ENCODE measurements at regions not wholly inside any gene's neighbourhood (a gene's known extent, or its start where the extent isn't known, plus 50 kb on each side); places are given as distances from the start of the nearest gene placed in this dataset.
A peak's percentile ranks its signal among the peaks of the same experiment; 100 is the strongest.

DNA sequence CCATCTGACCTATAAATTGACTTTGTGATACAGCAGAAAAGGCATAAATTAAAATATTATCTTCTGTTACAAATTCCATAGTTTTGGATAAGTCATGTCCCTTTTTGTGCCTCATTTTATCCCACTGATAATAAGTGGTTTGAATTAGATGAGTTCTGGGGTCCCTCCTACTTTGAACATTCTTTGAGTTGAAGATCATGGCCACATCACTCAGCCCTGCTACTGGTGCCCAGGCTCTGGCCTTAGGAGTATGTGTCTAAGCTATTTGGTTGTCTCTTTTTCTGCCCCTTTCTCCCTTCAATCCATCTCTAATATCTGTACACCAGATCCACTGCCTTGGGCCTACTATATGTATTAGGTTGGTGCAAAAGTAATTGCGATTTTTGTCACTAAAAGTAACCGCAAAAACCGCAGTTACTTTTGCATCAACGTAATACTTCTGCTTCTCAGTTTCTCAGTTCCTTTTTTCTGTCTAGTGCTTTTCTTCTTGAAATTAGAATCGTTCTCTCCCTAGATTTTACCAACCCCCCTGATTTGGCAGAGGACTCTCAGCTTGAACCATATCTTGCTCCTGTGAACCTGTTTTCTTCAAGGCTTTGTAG is 362.5 kb upstream of the TNP1 start:
- Histone ChIP-seq H3K4me1 (peaks cover 61 to 78% (median 75%) of the 10 kb centered on the region in 10 experiments), H3K4me2 (peak overlapping the region; percentile 51 to 90 (median 80)), H3K4me3 (no peak overlapping the region)

DNA sequence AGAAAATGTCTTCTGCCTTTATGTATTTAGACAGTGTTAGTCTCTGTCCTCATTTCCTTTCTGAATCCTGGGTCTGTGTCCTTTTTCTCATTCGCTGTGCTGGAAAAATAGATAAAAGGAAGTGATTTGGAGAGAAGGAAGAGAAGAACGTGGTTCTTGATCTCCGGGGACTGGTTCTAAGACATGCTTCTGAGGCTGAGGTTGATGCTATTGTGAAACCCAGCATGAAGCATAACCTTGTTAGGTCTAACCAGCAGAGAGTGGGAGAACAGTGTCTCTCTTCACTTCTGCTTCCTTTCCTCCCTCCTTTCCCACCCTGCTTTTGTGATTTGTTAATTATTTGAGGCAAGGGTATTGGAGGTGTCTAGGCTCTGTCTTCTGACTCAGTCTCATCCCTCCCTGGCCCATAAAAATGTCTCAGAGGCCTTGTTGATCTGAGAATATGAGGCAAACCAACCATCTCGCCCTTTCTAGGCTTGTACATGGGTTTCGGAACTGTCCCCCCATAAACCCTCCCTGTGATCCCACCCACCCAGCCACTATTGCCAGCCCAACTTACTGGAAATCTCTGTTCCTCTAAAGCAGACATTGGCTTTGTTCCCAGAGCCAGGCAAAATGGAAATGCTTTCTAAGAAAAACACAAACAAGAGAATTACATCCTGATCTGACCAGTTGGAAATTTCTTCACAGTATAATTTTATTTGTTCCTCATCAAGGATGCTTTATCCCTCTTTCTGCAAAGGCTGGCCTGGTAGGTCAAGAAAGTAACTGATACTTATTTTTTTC is 360.6 kb upstream of the TNP1 start:
- Histone ChIP-seq H3K27ac (peak overlapping the region in 6 of 11 experiments; percentile 8 to 49 (median 25); a peak in 6 of 22 replicates), H3K4me2 (peak overlapping the region; percentile 9 to 90 (median 73); a peak in 20 of 22 replicates), H3K4me3 (no peak overlapping the region), H4K20me1 (peaks cover 0 to 51% (median 0%) of the 10 kb centered on the region in 11 experiments; a peak in 8 of 22 replicates), H3K27me3 (peaks cover 41 to 89% (median 68%) of the 10 kb centered on the region in 11 experiments), H3K36me3 (no peaks in the 10 kb centered on the region), H3K9me3 (replicated peaks in 1 of 11) (peaks cover 0 to 4% (median 0%) of the 10 kb centered on the region in 11 experiments; a peak in 1 of 22 replicates), H3K4me1 (peaks cover 61 to 79% (median 76%) of the 10 kb centered on the region in 10 experiments), H3K9ac (no peak overlapping the region)
- TF ChIP-seq Cebpa-rat (IDR thresholded peaks at IDR 0.05): peak in 9 of 11 experiments; percentile 16 to 76 (median 57); a peak in 9 of 22 replicates

More for the DNA sequence above, 362.5 kb upstream of the TNP1 start:
- no peaks in the 10 kb centered on the region for H3K36me3 ChIP-seq
- peaks cover 0 to 4% (median 0%) of the 10 kb centered on the region in 11 experiments; a peak in 1 of 22 replicates for H3K9me3 ChIP-seq (replicated peaks in 1 of 11)
- TF ChIP-seq Cebpa-rat (IDR thresholded peaks at IDR 0.05): no peak
- H3K27ac ChIP-seq: peak overlapping the region in 8 of 11 experiments; percentile 45 to 79 (median 68); a peak in 15 of 22 replicates
- peak overlapping the region in 2 of 11 experiments; percentile 21 to 50; a peak in 3 of 22 replicates for H3K9ac ChIP-seq
- peaks cover 0 to 51% (median 0%) of the 10 kb centered on the region in 11 experiments; a peak in 8 of 22 replicates for H4K20me1 ChIP-seq
- peaks cover 42 to 89% (median 66%) of the 10 kb centered on the region in 11 experiments for H3K27me3 ChIP-seq

DNA sequence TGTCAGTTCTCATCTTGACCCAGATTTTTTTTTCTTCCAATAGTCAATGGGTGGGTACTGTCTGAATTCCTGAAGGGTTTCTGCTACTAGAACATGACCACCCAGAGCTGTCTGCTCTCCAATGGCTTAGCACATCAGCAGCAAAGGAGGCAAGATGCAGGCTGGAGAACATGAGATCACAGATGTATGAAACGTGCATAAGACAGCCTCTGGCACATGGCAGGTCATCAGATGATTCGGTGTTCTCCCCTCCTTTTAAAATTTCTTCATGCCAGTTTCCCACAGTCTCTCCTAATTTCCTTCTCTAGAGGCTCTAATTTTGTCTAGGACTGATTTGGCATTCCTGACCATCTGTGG is 359.3 kb upstream of the TNP1 start:
- peak overlapping the region in 7 of 11 experiments; percentile 8 to 50 (median 41); a peak in 11 of 22 replicates for H3K27ac ChIP-seq
- peak overlapping the region; percentile 30 to 90 (median 73) for H3K4me2 ChIP-seq
- no peaks in the 10 kb centered on the region for H3K9me3 ChIP-seq (replicated peaks in 1 of 11)
- TF ChIP-seq Cebpa-rat (IDR thresholded peaks at IDR 0.05): no peak
- peaks cover 33 to 88% (median 56%) of the 10 kb centered on the region in 11 experiments for H3K27me3 ChIP-seq
- H3K9ac ChIP-seq: no peak overlapping the region
- no peaks in the 10 kb centered on the region for H3K36me3 ChIP-seq
- H3K4me3 ChIP-seq: no peak overlapping the region
- H3K4me1 ChIP-seq: peaks cover 58 to 73% (median 66%) of the 10 kb centered on the region in 10 experiments
- H4K20me1 ChIP-seq: peaks cover 0 to 51% (median 0%) of the 10 kb centered on the region in 11 experiments; a peak in 8 of 22 replicates

DNA sequence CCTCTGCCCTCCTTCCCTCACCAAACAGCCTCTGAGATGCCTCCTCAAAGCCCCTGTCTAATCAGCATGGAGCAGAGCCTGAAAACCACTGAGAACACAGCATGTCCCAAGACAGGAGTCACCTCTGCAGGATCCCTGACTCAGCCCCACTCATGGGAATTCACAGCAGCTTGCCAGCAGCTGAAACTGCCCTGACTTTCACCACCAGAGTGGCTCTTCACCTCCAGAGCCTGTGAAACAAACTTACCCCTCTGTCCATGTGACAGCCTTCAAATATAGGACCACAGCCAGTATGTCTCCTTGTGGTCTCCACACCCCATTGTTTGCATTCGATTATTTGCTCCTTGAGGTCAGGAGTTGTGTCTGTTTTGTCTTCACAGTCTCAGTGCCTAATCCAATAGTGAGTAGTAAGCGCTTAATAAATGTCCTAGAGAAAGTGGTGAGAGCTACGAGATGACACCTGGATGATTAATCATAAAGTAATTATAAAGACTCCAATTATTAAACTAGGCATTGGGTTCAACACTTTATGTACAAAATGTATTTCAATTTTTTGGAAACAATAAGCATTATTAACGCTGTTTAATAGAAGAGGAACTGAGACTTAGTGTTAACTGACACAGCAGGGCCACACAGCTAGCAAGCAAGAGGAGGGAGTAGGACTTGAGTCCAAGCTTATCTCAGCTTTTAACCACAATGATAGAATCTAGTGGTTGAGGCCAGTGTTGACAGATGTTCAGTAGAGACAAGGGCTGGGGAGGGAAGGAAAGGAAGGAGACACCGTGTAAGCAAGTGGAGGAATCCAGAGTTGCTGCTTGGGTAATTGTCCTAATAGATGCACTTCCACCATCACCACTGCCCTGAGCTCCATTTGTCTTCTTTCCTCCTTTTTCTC is 358.7 kb upstream of the TNP1 start:
- peaks cover 33 to 88% (median 56%) of the 10 kb centered on the region in 11 experiments for H3K27me3 ChIP-seq
- peak overlapping the region in 8 of 11 experiments; percentile 13 to 50 (median 42); a peak in 14 of 22 replicates for H3K27ac ChIP-seq
- H4K20me1 ChIP-seq: peaks cover 0 to 46% (median 0%) of the 10 kb centered on the region in 11 experiments; a peak in 8 of 22 replicates
- TF ChIP-seq Cebpa-rat (IDR thresholded peaks at IDR 0.05): no peak
- H3K9ac ChIP-seq: no peak overlapping the region
- peak overlapping the region; percentile 30 to 90 (median 73) for H3K4me2 ChIP-seq
- H3K4me1 ChIP-seq: peaks cover 52 to 66% (median 60%) of the 10 kb centered on the region in 10 experiments
- no peaks in the 10 kb centered on the region for H3K9me3 ChIP-seq (replicated peaks in 1 of 11)
- no peaks in the 10 kb centered on the region for H3K36me3 ChIP-seq
- H3K4me3 ChIP-seq: no peak overlapping the region

GRCh38 chr2:217216982-217217381 is 357.1 kb upstream of the TNP1 start:
- no peak overlapping the region for H3K9ac ChIP-seq
- H3K4me1 ChIP-seq: peaks cover 39 to 51% (median 47%) of the 10 kb centered on the region in 10 experiments
- no peaks in the 10 kb centered on the region for H3K9me3 ChIP-seq (replicated peaks in 1 of 11)
- H3K4me2 ChIP-seq: no peak overlapping the region
- TF ChIP-seq Cebpa-rat (IDR thresholded peaks at IDR 0.05): no peak
- H3K27ac ChIP-seq: no peak overlapping the region
- no peaks in the 10 kb centered on the region for H3K36me3 ChIP-seq
- peaks cover 0 to 32% (median 0%) of the 10 kb centered on the region in 11 experiments; a peak in 8 of 22 replicates for H4K20me1 ChIP-seq
- H3K4me3 ChIP-seq: no peak overlapping the region
- peaks cover 32 to 99% (median 54%) of the 10 kb centered on the region in 11 experiments for H3K27me3 ChIP-seq

DNA sequence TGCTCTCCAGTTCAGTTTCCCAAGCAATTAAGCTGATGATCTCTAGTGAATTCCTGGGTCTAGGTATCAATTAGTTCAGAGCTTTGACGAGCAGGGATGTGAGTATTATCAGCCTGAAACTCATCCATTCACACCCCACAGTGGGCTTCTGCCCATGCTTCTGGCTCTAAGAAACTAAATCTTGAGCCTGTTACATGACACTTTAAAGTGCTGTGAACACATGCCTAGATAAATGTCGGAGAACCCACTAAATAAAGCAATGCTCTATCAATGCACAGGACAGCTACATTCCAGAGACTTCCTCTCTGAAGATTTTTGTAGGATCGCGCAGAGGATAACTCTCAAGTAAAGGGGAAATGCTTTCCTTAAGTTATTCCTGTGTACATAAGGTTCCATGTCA is 356.5 kb upstream of the TNP1 start:
- Histone ChIP-seq H3K9ac (no peak overlapping the region), H3K27ac (no peak overlapping the region), H3K4me3 (no peak overlapping the region), H3K4me1 (peaks cover 35 to 44% (median 41%) of the 10 kb centered on the region in 10 experiments), H3K9me3 (replicated peaks in 1 of 11) (peaks cover 0 to 2% (median 0%) of the 10 kb centered on the region in 11 experiments; a peak in 3 of 22 replicates), H4K20me1 (peaks cover 0 to 28% (median 0%) of the 10 kb centered on the region in 11 experiments; a peak in 8 of 22 replicates), H3K36me3 (no peaks in the 10 kb centered on the region), H3K27me3 (peaks cover 26 to 99% (median 48%) of the 10 kb centered on the region in 11 experiments), H3K4me2 (no peak overlapping the region)
- no peak for TF ChIP-seq Cebpa-rat (IDR thresholded peaks at IDR 0.05)

GRCh38 chr2:217215877-217216276 is 356.0 kb upstream of the TNP1 start:
- H3K36me3 ChIP-seq: no peaks in the 10 kb centered on the region
- no peak overlapping the region for H3K9ac ChIP-seq
- H3K27me3 ChIP-seq: peaks cover 21 to 99% (median 43%) of the 10 kb centered on the region in 11 experiments
- no peak overlapping the region for H3K4me3 ChIP-seq
- H3K9me3 ChIP-seq (replicated peaks in 1 of 11): peaks cover 0 to 7% (median 0%) of the 10 kb centered on the region in 11 experiments; a peak in 4 of 22 replicates
- H3K4me1 ChIP-seq: peaks cover 30 to 40% (median 37%) of the 10 kb centered on the region in 10 experiments
- no peak overlapping the region for H3K27ac ChIP-seq
- TF ChIP-seq Cebpa-rat (IDR thresholded peaks at IDR 0.05): no peak
- no peak overlapping the region for H3K4me2 ChIP-seq
- H4K20me1 ChIP-seq: peaks cover 0 to 28% (median 0%) of the 10 kb centered on the region in 11 experiments; a peak in 8 of 22 replicates

GRCh38 chr2:217208867-217209266 is 349.0 kb upstream of the TNP1 start:
- Histone ChIP-seq H3K36me3 (no peaks in the 10 kb centered on the region), H3K4me2 (no peak overlapping the region), H4K20me1 (peaks cover 0 to 9% (median 0%) of the 10 kb centered on the region in 11 experiments; a peak in 1 of 22 replicates), H3K9me3 (replicated peaks in 1 of 11) (peaks cover 6 to 26% (median 10%) of the 10 kb centered on the region in 11 experiments; a peak in 21 of 22 replicates), H3K27me3 (peaks cover 0 to 100% (median 6%) of the 10 kb centered on the region in 11 experiments; a peak in 10 of 22 replicates), H3K9ac (no peak overlapping the region), H3K4me3 (no peak overlapping the region), H3K4me1 (peaks cover 11 to 25% (median 17%) of the 10 kb centered on the region in 10 experiments), H3K27ac (no peak overlapping the region)
- no peak for TF ChIP-seq Cebpa-rat (IDR thresholded peaks at IDR 0.05)

All from BLaER1 treated with 17β-estradiol and CSF1 and Interleukin-3, amounts not matched to agents 10 nM and 100 nM (cell line).